HEK293T (cell line): ENCODE measurements at regions not wholly inside any gene's neighbourhood (a gene's known extent, or its start where the extent isn't known, plus 50 kb on each side); places are given as distances from the start of the nearest gene placed in this dataset.

ENCODE experiments used
- BHLHE40 ChIP-seq: fragments of 450-650 bp; IDR thresholded peaks from 2 replicates; pipeline ENCODE4 v1.6.1; 2016; ENCODE audit warnings: mild to moderate bottlenecking, moderate library complexity, borderline replicate concordance
- FOXK2 ChIP-seq: fragments of 450-650 bp; IDR thresholded peaks from 2 replicates; pipeline ENCODE4 v1.6.1; 2016; ENCODE audit warnings: mild to moderate bottlenecking
- FOXM1 ChIP-seq: fragments of 450-650 bp; IDR thresholded peaks from 2 replicates; pipeline ENCODE4 v1.6.1; 2017; ENCODE audit warnings: mild to moderate bottlenecking, borderline replicate concordance
- TARDBP ChIP-seq: fragments of 450-650 bp; IDR thresholded peaks from 2 replicates; pipeline ENCODE4 v1.6.1; 2016

- no peak for TF ChIP-seq FOXK2
- TF ChIP-seq BHLHE40: no peak
- no peak for TF ChIP-seq TARDBP
- TF ChIP-seq FOXM1: no peak
Observed at GRCh38 chr13:44778761-44779484, 202.8 kb upstream of the TSC22D1 start.
